ENCODE measurements at regions not wholly inside any gene's neighbourhood (a gene's known extent, or its start where the extent isn't known, plus 50 kb on each side); places are given as distances from the start of the nearest gene placed in this dataset.

- TF ChIP-seq CTCF (IDR thresholded peaks at IDR 0.05; ENCODE audit: insufficient read depth, low read length) = no peak
- no peak for TF ChIP-seq GABPA (IDR thresholded peaks at IDR 0.05; ENCODE audit: low read depth)
- no peak for TF ChIP-seq REST (IDR thresholded peaks at IDR 0.05; ENCODE audit: insufficient replicate concordance, low read depth)
Measured at GRCh38 chr7:131974671-131975070, 418.2 kb upstream of the PODXL start.
